Transverse colon (tissue), 4 donors: ENCODE measurements at regions not wholly inside any gene's neighbourhood (a gene's known extent, or its start where the extent isn't known, plus 50 kb on each side); places are given as distances from the start of the nearest gene placed in this dataset.

Experiments
- DNase-seq: peaks from one replicate; pipeline ENCODE4 v3.0.0-alpha.2; 2019
- H3K27ac ChIP-seq, 4 donors: fragments of 200-600 bp; sonication (generic); 2 replicates each; pipeline ENCODE4 v1.5.1; 2016 to 2018; ENCODE audit warnings: inconsistent platforms in 4 of 4
- H3K27me3 ChIP-seq: fragments of 200-600 bp; sonication (generic); 2 replicates; pipeline ENCODE4 v1.5.1; 2017; ENCODE audit warnings: inconsistent platforms
- H3K36me3 ChIP-seq, 4 donors: fragments of 200-600 bp; sonication (generic); 2 replicates each; pipeline ENCODE4 v1.5.1; 2017 to 2019; ENCODE audit warnings: inconsistent platforms in 4 of 4
- H3K4me1 ChIP-seq, 4 donors: fragments of 200-600 bp; sonication (generic); 2 replicates each; pipeline ENCODE4 v1.5.1; 2017 to 2020; ENCODE audit warnings: inconsistent platforms in 4 of 4
- H3K4me3 ChIP-seq, 4 donors: fragments of 200-600 bp; sonication (generic); 1 replicate in 1 of 4; 2 replicates in 3 of 4; pipeline versions ENCODE4 v1.5.1 to v1.6.1; 2017 to 2019; ENCODE audit warnings: inconsistent platforms in 4 of 4
- H3K9me3 ChIP-seq, 2 donors: fragments of 200-600 bp; sonication (generic); 2 replicates each; pipeline ENCODE4 v1.5.1; 2017 to 2019; ENCODE audit warnings: inconsistent platforms in 2 of 2
- CTCF ChIP-seq, 5 experiments: fragments of 200-600 bp in 3 of 5; fragments of 450-650 bp in 2 of 5; sonication (generic) in 3 of 5; IDR thresholded peaks; 1 replicate in 2 of 5; 2 replicates in 3 of 5; pipeline ENCODE4 v1.5.1; 2016 to 2017; ENCODE audit warnings: antibody characterized with exemption in 5 of 5, inconsistent platforms in 3 of 5, mild to moderate bottlenecking in 2 of 5, moderate library complexity in 1 of 5
- EP300 ChIP-seq: sonication (generic); formaldehyde crosslinking; IDR thresholded peaks from one replicate; pipeline ENCODE4 v1.6.1; 2017; ENCODE audit warnings: antibody characterized with exemption, low read depth
- POLR2A ChIP-seq: fragments of 450-650 bp; IDR thresholded peaks from one replicate; pipeline ENCODE4 v1.6.1; 2016; ENCODE audit warnings: antibody characterized with exemption, mild to moderate bottlenecking, moderate library complexity
- POLR2AphosphoS5 ChIP-seq, 3 donors: sonication (generic); formaldehyde crosslinking; IDR thresholded peaks; one replicate each; pipeline ENCODE4 v1.6.1; 2016; ENCODE audit warnings: antibody characterized with exemption in 3 of 3
- WGBS, 2 donors: methylation state at CpG; one replicate each; pipeline ENCODE4 v1.1.5; 2018; ENCODE audit warnings: low coverage in 1 of 2; 5-methylcytosine and 5-hydroxymethylcytosine counted together
- in situ Hi-C, 4 donors: fragments of 200-750 bp; cut with MboI; loops; one replicate each; pipeline versions ENCODE4 v1.15.0 to v1.15.1; 2017; ENCODE audit warnings: low sequenced_read_pairs in 3 of 4, low pct_ligation_motif_present in 1 of 4, low pct_unique_long_range_greater_than_20kb in 1 of 4
- intact Hi-C: fragments of 100-400 bp; cut with DNase I; formaldehyde crosslinking; loops from one replicate; pipeline ENCODE4 v1.15.1; 2023; ENCODE audit warnings: low total_unique reads

- no peak overlapping the region for H3K4me3 ChIP-seq
- H3K4me1 ChIP-seq: no peaks in the 10 kb centered on the region
- intact Hi-C loops (no loop called here), in situ Hi-C loops (no loop called here)
- TF ChIP-seq EP300 (no peak), POLR2AphosphoS5 (IDR thresholded peaks at IDR 0.05) (no peak), POLR2A (no peak), CTCF (IDR thresholded peaks at IDR 0.05) (no peak)
- no peak for DNase-seq
- H3K36me3 ChIP-seq: no peaks in the 10 kb centered on the region
- H3K27me3 ChIP-seq: no peaks in the 10 kb centered on the region
- no peak overlapping the region for H3K27ac ChIP-seq
- H3K9me3 ChIP-seq: no peaks in the 10 kb centered on the region
- WGBS, 2 donors: 77 to 85% methylated on average over 1 of the region's 1 CpG
Measured at GRCh38 chr6:120395784-120396183, 938.5 kb downstream of the TBC1D32 start.

GRCh38 chr6:120395330-120395729, 939.0 kb downstream of the TBC1D32 start:
- Histone ChIP-seq H3K27me3 (no peaks in the 10 kb centered on the region), H3K4me1 (no peaks in the 10 kb centered on the region), H3K36me3 (no peaks in the 10 kb centered on the region), H3K27ac (no peak overlapping the region), H3K4me3 (no peak overlapping the region), H3K9me3 (no peaks in the 10 kb centered on the region)
- DNase-seq: no peak
- in situ Hi-C loops (no loop called here), intact Hi-C loops (no loop called here)
- WGBS, 2 donors: 73 to 83% methylated on average over 1 of the region's 1 CpG
- TF ChIP-seq CTCF (IDR thresholded peaks at IDR 0.05) (no peak), EP300 (no peak), POLR2A (no peak), POLR2AphosphoS5 (IDR thresholded peaks at IDR 0.05) (no peak)

DNA sequence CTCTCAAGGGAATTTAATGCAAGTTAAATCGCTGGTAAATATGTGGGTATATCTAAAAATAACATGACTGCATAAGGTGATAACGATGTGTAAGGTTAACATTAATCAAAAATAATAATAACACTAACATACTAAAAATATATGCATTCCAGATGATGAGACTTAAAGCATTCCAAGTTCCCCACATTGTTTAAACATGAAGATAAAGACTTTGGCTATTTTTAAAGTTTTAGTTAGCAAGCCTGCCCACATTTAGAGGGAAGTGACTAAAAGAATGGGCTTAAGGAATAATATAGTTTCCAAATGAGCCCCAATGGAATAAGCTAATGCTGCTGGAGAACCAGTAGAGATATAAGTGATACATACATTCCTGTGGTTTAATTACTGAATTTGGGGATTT, 941.3 kb downstream of the TBC1D32 start:
- DNase-seq: no peak
- Histone ChIP-seq H3K4me1 (no peaks in the 10 kb centered on the region), H3K36me3 (no peaks in the 10 kb centered on the region), H3K27me3 (no peaks in the 10 kb centered on the region), H3K27ac (no peak overlapping the region), H3K4me3 (no peak overlapping the region), H3K9me3 (no peaks in the 10 kb centered on the region)
- 43 to 61% methylated on average over 2 of the region's 2 CpGs for WGBS, 2 donors
- TF ChIP-seq EP300 (no peak), CTCF (IDR thresholded peaks at IDR 0.05) (no peak), POLR2A (no peak), POLR2AphosphoS5 (IDR thresholded peaks at IDR 0.05) (no peak)
- in situ Hi-C loops: no loop called here
- intact Hi-C loops: no loop called here

DNA sequence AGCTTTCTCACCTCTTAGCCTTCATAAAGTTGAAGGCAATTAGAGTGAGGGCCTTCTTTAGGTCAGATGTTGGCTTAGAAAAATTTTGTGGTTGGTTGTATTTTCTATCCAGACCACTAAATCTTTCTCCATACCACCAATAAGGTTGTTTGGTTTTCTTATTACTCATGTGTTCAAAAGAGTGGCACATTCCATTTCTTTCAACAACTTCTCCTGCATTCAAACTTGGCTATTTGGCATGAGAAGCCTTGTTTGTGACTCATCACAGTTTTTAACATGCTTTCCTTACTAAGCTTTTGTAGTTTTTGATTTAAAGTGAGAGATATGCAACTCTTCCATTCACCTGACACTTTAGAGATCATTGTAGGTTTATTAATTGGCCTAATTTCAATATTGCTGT, 949.6 kb downstream of the TBC1D32 start:
- Histone ChIP-seq H3K27ac (no peak overlapping the region), H3K36me3 (no peaks in the 10 kb centered on the region), H3K9me3 (no peaks in the 10 kb centered on the region), H3K4me3 (no peak overlapping the region), H3K4me1 (no peaks in the 10 kb centered on the region), H3K27me3 (no peaks in the 10 kb centered on the region)
- no peak for DNase-seq
- TF ChIP-seq POLR2A (no peak), CTCF (IDR thresholded peaks at IDR 0.05) (no peak), EP300 (no peak), POLR2AphosphoS5 (IDR thresholded peaks at IDR 0.05) (no peak)
- in situ Hi-C loops (no loop called here), intact Hi-C loops (no loop called here)
